ENCODE measurements at regions not wholly inside any gene's neighbourhood (a gene's known extent, or its start where the extent isn't known, plus 50 kb on each side); places are given as distances from the start of the nearest gene placed in this dataset.
A peak's percentile ranks its signal among the peaks of the same experiment; 100 is the strongest.
"Not testable (repeated sequence)": the region's sequence is repeated elsewhere in the genome, so short reads cannot be mapped to it uniquely, and the experiment has no call there.

DNA sequence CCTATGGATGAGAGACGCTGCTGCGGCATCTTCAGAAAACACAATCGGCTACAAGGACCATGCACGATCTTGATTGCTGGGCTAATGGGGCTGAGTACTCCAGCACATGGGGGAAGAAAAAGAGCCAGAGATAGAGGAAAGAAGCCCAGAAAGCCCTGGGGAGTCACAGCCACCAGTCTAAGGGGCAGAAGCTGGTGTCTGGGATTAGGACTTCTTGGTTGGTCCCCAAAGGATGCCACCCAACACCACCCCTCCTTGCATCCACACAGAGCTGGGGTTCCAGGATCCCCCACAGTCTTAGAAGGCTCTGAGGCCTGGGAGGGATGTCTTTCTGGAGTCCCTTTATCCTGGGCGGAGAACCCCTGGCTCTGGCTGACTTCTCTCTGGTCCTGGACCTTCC lies 98.4 kb upstream of the TARDBP start:
- DNase-seq: no peak

DNA sequence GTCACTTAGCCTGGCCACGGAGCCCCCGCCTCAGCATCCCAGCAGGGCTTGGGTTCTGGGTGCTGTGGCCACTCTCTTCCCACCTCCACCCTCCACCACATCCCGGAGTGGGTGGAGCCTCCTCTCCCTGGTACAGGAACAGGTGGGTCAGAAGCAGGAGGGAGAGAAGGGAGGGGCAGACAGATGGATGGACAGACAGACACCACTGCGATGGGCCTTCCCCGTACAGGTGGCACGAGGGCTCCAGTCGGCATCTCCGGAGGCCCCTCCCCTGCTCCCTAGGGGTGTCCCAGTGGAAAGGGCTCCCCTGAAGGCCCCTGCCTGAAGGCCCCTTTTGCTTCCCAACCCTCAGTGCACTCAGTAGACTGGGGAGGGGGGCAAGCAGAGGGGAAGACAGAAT lies 96.9 kb upstream of the TARDBP start:
- no peak for DNase-seq

GRCh38 chr1:10916311-10916710 lies 96.1 kb upstream of the TARDBP start:
- DNase-seq: no peak

- no peak for DNase-seq
Measured at GRCh38 chr1:10916991-10917390, 95.5 kb upstream of the TARDBP start.

DNA sequence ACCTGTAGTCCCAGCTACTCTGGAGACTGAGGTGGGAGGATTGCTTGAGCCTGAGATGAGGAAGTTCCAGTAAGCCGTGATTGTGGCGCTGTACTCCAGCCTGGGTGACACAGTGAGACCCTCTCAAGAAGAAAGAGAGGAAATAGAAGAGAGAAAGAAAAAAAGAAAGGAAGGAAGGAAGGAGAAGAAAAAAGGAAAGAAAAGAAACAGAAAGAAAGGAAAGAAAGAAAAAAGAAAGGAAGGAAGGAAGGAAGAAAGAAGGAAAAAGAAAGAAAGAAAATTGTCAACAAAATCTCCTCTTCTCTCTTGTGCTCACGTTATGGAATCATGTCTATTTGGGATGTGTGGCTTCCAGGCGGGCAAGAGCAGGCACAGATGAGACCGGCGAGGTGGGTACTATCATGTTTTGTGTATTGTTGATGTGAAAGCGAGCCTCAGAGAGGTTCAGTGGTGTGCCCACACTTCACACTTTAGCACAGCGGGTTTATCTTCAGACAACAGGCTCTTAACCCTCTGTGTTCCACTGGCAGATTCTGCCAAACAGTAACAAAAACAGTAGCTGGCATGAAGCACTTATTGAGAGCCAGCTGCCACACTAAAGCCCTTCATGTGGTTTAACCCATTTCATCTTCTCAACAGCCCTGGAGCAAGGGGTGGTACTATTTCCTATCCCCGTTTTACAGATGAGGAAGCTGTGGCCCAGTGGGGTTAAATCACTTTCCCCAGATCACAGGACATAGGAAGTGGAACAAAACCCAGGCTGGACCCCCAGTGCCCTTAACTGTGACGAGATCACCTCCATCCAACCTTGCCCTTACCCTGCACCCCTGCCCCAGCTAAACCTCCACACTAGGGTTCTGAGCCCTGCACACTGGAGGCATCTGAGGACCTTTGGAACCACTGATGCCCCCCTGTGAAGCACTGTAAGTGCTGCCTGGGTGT lies 94.7 kb upstream of the TARDBP start:
- no peak for DNase-seq

DNA sequence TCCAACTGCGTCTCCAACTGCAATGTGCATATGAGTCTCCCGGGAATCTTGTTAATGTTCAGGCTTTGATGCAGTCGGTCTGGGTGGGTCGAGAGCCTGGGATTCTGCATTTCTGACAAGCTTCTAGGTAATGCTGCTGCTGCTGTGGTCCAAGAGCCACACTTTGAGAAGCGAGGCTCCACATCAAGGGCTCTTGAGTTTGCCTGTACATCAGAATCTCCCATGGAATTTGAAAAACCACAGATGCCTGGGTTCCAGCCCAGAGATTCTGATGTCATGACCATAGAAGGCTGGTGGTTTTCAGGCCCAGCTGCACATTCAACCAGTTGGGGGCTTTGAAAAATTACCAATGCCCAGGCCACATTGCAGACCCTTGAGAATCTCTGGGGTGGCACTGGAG lies 93.9 kb upstream of the TARDBP start:
- DNase-seq: no peak

- no peak for DNase-seq
Measured at GRCh38 chr1:10920063-10920626, 92.3 kb upstream of the TARDBP start.

- DNase-seq: not testable (repeated sequence)
Measured at GRCh38 chr1:10922315-10923060, 90.0 kb upstream of the TARDBP start.

DNA sequence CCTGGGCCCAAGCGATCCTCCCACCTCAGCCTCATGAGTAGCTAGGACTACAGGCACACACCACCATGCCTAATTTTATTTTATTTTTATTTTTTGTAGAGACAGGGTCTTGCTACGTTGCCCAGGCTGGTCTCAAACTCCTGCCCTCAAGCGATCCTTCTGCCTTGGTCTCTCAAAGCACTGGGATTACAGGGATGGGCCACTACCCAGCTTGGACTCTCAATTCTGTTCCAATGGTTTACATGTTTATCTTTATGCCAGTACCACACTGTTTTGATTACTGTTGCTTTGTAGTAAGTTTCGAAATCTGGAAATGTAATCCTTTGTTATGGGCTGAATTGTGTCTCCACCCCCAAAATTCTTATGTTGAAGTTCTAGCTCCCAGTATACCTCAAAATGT lies 88.4 kb upstream of the TARDBP start:
- no peak for DNase-seq

DNA sequence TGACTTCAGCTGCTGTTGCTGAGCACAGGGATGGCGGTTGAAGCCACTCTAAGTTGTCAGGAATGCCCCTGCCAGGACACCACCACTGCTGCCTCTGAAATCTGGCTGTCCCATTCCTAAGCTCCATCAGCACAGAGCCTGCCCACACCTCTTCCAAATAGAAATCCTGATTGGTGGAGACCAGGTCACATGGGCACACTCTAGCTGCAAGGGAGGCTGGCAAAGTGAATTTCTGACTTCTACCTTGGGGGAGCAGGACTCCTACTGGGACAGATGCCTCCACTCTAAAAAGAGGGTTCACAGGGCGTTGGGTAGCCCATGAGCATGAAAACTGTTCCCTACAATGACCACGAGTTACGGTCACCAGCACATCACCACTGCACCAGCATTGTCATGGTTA lies 83.8 kb upstream of the TARDBP start:
- DNase-seq: no peak

- DNase-seq: no peak
Measured at GRCh38 chr1:10932088-10932487, 80.4 kb upstream of the TARDBP start.

DNA sequence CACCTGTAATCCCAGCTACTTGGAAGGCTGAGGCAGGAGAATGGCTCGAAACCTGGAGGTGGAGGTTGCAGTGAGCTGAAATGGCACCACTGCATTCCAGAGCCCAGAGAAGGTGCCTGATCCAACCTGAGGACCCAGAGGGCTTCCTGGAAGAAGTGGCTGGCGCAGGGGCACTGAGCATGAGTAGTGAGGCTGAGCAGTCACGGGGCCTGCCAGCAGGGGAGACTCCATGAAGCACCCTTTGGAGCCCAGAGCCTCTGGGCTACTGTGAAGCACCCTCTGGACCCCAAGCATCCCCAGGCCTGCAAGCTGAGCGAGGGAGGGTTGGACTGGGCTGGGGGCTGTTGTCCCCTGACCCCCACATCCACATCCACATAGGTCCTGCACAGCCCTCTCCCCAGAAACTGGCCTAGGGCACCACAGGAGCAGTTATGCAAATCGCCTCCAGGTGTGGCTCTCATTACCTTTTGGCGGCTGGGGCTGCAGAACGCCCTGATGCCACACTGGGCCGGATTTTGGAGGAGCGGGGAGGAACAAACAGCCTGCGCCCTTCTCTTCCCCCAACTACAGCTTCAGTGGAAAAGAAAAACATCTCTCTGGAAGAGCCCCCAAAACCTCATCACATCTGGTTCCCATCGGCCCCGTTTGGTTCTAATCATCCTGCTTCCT lies 78.2 kb upstream of the TARDBP start:
- no peak for DNase-seq

GRCh38 chr1:10935246-10935645 lies 77.2 kb upstream of the TARDBP start:
- no peak for DNase-seq

DNA sequence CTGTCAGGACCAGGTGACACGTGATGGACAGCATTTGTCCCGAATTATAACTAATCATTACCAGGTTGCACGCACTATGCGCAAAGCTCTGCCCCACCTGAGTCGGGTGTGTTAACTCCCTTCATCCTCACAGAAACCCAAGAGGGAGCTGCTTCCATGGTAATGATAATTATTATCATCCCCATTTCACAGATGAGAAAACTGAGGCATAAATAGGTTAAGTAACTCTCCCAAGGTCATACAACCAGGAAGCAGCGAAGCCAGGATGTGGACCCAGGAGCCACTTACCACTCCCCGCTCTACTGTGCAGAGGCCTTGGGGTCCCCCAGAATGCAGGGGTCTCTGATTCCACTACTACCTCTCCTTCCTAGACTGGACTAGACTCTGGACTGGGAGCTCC lies 76.7 kb upstream of the TARDBP start:
- no peak for DNase-seq

- DNase-seq: no peak
Measured at GRCh38 chr1:10936998-10937901, 75.2 kb upstream of the TARDBP start.

- DNase-seq: no peak
Measured at GRCh38 chr1:10938741-10939417, 73.6 kb upstream of the TARDBP start.

DNA sequence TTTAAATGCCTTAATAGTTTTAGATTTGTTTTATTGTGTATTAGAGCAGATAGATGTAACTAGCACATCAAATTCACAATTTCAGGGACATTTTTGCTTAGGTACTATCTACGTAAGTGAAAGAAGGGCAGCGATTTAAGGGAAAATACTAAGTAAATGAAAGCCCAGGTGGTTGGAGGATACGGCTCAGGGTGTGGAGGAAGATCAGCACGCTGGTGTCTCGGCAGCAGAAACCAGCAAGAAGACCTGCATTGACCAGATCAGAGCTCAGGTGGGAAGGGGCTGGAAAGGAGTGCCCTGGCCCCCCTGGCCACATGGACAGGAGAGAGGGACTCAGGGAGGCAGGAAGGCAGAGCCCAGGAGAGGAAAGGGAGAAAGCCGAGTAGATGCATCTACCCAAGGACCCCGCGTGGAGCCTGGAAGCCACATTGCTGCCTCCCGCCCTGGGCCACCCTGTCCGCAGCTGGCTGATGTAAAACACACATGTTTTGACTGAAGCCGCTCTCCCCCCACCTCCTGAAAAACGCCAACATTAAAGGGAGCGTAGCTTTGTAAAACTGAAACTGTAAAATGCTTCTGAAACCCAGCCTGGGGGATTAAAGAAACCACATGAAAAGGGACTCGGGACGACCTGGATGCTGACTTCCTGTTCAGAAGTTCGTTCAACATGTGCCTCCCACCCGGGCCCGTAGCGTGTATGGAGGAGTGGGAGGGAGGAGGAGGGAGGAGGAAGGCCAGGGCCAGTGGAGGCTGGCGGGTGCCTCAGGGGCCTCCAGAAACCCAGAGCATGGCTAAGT lies 72.6 kb upstream of the TARDBP start:
- DNase-seq: peak; percentile 43

DNA sequence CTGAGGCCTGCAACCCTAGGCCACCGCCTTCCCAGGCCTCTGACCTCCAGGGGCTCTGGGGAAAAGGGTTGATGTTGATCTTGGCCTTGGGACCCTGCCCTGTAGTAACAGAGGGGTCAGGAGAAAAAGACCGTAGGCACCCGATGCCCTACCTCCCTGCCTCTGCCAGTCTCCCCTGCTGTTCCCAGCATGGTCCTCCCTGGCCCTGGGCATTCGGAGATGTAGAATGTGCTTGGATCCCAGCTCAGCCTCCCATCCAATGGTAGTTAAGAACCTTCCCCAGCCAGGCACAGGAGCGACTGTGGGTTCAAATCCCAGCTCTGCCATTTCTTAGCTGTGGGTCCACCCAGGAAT lies 72.0 kb upstream of the TARDBP start:
- no peak for DNase-seq

DNA sequence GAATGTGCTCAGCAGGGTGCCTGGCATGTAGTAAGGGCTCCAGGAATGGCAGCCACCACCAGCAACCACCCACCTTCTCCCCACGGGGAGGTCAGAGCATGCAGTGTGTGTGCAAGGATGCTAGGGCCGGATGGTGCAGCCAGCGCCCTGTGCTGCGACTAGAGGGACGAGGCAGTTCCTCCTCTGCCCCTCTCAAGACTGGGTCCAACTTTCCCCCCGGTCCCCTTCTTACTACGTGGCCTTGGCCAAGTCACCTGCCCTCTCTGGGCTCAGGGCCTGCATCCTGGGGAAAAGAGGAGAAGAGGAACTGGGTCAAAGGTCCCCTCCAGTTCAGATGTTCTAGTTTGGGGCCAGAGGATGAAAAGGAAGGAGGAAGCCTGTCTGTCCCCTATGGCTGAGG lies 71.6 kb upstream of the TARDBP start:
- DNase-seq: no peak

DNA sequence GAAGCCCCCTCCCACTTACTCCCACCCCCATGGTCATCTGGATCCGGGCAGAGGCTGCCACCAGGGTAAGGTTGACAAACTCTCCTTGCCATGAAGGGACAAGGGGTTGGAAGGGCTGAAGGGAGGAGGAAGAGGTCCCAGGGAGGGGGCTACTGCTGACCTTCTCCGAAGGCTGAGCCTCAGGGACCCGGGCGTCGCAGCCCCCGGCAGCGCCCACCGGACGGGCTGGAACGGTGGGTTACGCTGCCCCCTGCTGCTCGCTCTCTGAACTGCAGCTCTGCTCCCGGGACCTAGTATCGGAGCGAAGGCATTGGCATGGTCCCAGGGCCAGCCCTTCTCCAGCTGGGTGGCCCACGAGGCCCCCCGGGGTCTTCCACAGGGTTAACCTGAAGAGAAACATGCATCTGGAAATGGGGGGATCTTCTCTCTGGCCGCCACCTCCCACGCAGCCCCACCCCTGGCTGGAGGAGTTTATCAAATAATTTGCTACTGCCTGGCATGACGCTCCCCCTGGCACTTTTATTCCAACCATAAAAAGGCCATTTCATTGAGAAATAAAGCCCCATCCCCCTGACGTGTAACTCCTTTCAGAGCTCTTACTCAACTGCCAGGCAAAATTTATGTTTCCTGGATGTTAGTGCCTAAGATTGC lies 70.4 kb upstream of the TARDBP start:
- DNase-seq: peak; percentile 74

Data from femur (tissue), 1 donor.